IMR-90 (cell line): ENCODE measurements at regions not wholly inside any gene's neighbourhood (a gene's known extent, or its start where the extent isn't known, plus 50 kb on each side); places are given as distances from the start of the nearest gene placed in this dataset.

Experiments used
- ATAC-seq: fragments of 200-7000 bp; cut with Tn5 transposase; 2 replicates; pipeline ENCODE4 v1.9.1; 2020; ENCODE audit warnings: low read depth, mild to moderate bottlenecking, moderate library complexity
- BruUV-seq: library from RNA; stranded (reverse); fragments of 400-500 nt; replicated peaks from 2 replicates; lab custom pipeline; 2021; lab: Mats Ljungman, UMichigan
- CTCF ChIA-PET: fragments of 300-600 bp; formaldehyde crosslinking; extraction: SDS; loops from one replicate; lab custom pipeline; 2021; ENCODE audit warnings: antibody characterized with exemption; lab: Yijun Ruan, JAX
- POLR2A ChIA-PET: fragments of 300-600 bp; sonication (Branson Sonifier 250); formaldehyde crosslinking; loops from one replicate; lab custom pipeline; 2022; ENCODE audit warnings: antibody characterized with exemption; ENCODE audit not compliant: unreplicated experiment; lab: Charles Lee
- DNase-seq: peaks from one replicate; pipeline ENCODE4 v3.0.0; 2013
- H2AFZ ChIP-seq: replicated peaks from 2 replicates; pipeline ENCODE3; 2013; ENCODE audit warnings: low read length, mild to moderate bottlenecking; ENCODE audit not compliant: poor library complexity
- H2AK5ac ChIP-seq: 2 replicates; pipeline ENCODE4 v1.6.1; 2013; ENCODE audit warnings: low read depth, low read length, inconsistent platforms
- H2AK9ac ChIP-seq: replicated peaks from 2 replicates; pipeline ENCODE3; 2013; ENCODE audit warnings: mild to moderate bottlenecking, low read depth, low read length, moderate library complexity; ENCODE audit not compliant: poor library complexity
- H2BK120ac ChIP-seq: 2 replicates; pipeline ENCODE4 v1.6.1; 2013; ENCODE audit warnings: low read depth, low read length, inconsistent platforms
- H2BK15ac ChIP-seq: 3 replicates; pipeline ENCODE4 v1.6.1; 2013; ENCODE audit warnings: low read depth, low read length, inconsistent platforms
- H2BK20ac ChIP-seq: 2 replicates; pipeline ENCODE4 v1.6.1; 2013; ENCODE audit warnings: low read depth, mild to moderate bottlenecking, inconsistent platforms, low read length, moderate library complexity
- H2BK5ac ChIP-seq: 2 replicates; pipeline ENCODE4 v1.6.1; 2013; ENCODE audit warnings: mild to moderate bottlenecking, low read depth, low read length, inconsistent platforms; ENCODE audit not compliant: poor library complexity, severe bottlenecking
- H3K14ac ChIP-seq: replicated peaks from 2 replicates; pipeline ENCODE4 v1.6.1; 2013; ENCODE audit warnings: low read depth, low read length, inconsistent platforms
- H3K18ac ChIP-seq: 2 replicates; pipeline ENCODE4 v1.6.1; 2013; ENCODE audit warnings: low read depth, low read length, control low read depth
- H3K23ac ChIP-seq: 2 replicates; pipeline ENCODE4 v1.6.1; 2013; ENCODE audit warnings: low read depth, low read length, inconsistent platforms
- H3K27ac ChIP-seq: 2 replicates; pipeline ENCODE4 v1.5.1; 2013; ENCODE audit warnings: mild to moderate bottlenecking, control low read depth, low read length; ENCODE audit not compliant: insufficient read depth
- H3K27me3 ChIP-seq: 2 replicates; pipeline ENCODE4 v1.6.1; 2013; ENCODE audit warnings: low read length; ENCODE audit not compliant: control insufficient read depth, insufficient read depth
- H3K36me3 ChIP-seq: 2 replicates; pipeline ENCODE4 v1.6.1; 2013; ENCODE audit warnings: low read length, mixed read lengths; ENCODE audit not compliant: control insufficient read depth, insufficient read depth
- H3K4ac ChIP-seq: 2 replicates; pipeline ENCODE4 v1.6.1; 2013; ENCODE audit warnings: low read depth, low read length, inconsistent platforms
- H3K4me1 ChIP-seq: 2 replicates; pipeline ENCODE4 v1.6.1; 2013; ENCODE audit warnings: low read length, mixed read lengths; ENCODE audit not compliant: control insufficient read depth, insufficient read depth
- H3K4me2 ChIP-seq: 2 replicates; pipeline ENCODE4 v1.6.1; 2013; ENCODE audit warnings: low read depth, mild to moderate bottlenecking, control low read depth, low read length, moderate library complexity
- H3K4me3 ChIP-seq: 2 replicates; pipeline ENCODE4 v1.5.1; 2013; ENCODE audit warnings: low read depth, mild to moderate bottlenecking, control low read depth, low read length, moderate library complexity; ENCODE audit not compliant: insufficient read depth
- H3K56ac ChIP-seq: 2 replicates; pipeline ENCODE4 v1.6.1; 2013; ENCODE audit warnings: low read length, inconsistent platforms; ENCODE audit not compliant: insufficient read depth; ENCODE audit errors: extremely low read depth
- H3K79me1 ChIP-seq, 2 experiments: 2 replicates each; pipeline ENCODE4 v1.6.1; 2013; ENCODE audit warnings: low read length in 2 of 2, inconsistent platforms in 1 of 2, low read depth in 1 of 2
- H3K9ac ChIP-seq: 2 replicates; pipeline ENCODE4 v1.6.1; 2013; ENCODE audit warnings: low read depth, low read length, control low read depth
- H3K9me1 ChIP-seq: 2 replicates; pipeline ENCODE4 v1.6.1; 2013; ENCODE audit warnings: low read length, inconsistent platforms; ENCODE audit not compliant: insufficient read depth
- H3K9me3 ChIP-seq: 2 replicates; pipeline ENCODE4 v1.6.1; 2013; ENCODE audit warnings: low read length; ENCODE audit not compliant: control insufficient read depth, insufficient read depth
- H4K20me1 ChIP-seq: 2 replicates; pipeline ENCODE4 v1.6.1; 2013; ENCODE audit warnings: low read length, inconsistent platforms; ENCODE audit not compliant: insufficient read depth
- H4K5ac ChIP-seq: 2 replicates; pipeline ENCODE4 v1.6.1; 2013; ENCODE audit warnings: mild to moderate bottlenecking, low read depth, low read length, control low read depth
- H4K8ac ChIP-seq, 2 experiments: 2 replicates each; pipeline ENCODE4 v1.6.1; 2013; ENCODE audit warnings: low read depth in 2 of 2, low read length in 2 of 2, control low read depth in 1 of 2, inconsistent platforms in 1 of 2
- H4K91ac ChIP-seq: 2 replicates; pipeline ENCODE4 v1.6.1; 2013; ENCODE audit warnings: low read depth, low read length, inconsistent platforms; ENCODE audit not compliant: insufficient read depth
- BHLHE40 ChIP-seq: fragments of 150-350 bp; IDR thresholded peaks from 2 replicates; pipeline ENCODE4 v1.6.1; 2016; ENCODE audit warnings: mild to moderate bottlenecking, low read depth, low read length
- CEBPB ChIP-seq: IDR thresholded peaks from 2 replicates; pipeline ENCODE4 v1.6.1; 2012; ENCODE audit warnings: low read depth, low read length, improper control_type of control experiment
- FOS ChIP-seq: fragments of 150-350 bp; IDR thresholded peaks from 2 replicates; pipeline ENCODE4 v1.6.1; 2016; ENCODE audit warnings: low read depth, low read length
- MAFK ChIP-seq: IDR thresholded peaks from 2 replicates; pipeline ENCODE4 v1.6.1; 2012; ENCODE audit warnings: low read depth, low read length, improper control_type of control experiment
- MXI1 ChIP-seq: IDR thresholded peaks from 2 replicates; pipeline ENCODE4 v1.6.1; 2012; ENCODE audit warnings: low read depth, mild to moderate bottlenecking, low read length, moderate library complexity, borderline replicate concordance
- POLR2A ChIP-seq: IDR thresholded peaks from 2 replicates; pipeline ENCODE4 v1.6.1; 2012; ENCODE audit warnings: mild to moderate bottlenecking, low read depth, low read length
- RCOR1 ChIP-seq: IDR thresholded peaks from 2 replicates; pipeline ENCODE4 v1.6.1; 2012; ENCODE audit warnings: mild to moderate bottlenecking, low read length, improper control_type of control experiment; ENCODE audit not compliant: insufficient replicate concordance
- dilution Hi-C: fragments of 300-500 bp; cut with HindIII; formaldehyde crosslinking; loops from one replicate; pipeline ENCODE4 v1.14.3; 2018; ENCODE audit warnings: low sequenced_read_pairs; ENCODE audit not compliant: unreplicated experiment
- in situ Hi-C: fragments of 300-500 bp; cut with MboI; formaldehyde crosslinking; loops from 3 replicates; pipeline ENCODE4 v1.14.3; 2019; ENCODE audit warnings: low sequenced_read_pairs, inconsistent platforms, mixed read lengths
- intact Hi-C: fragments of 100-400 bp; cut with micrococcal nuclease; formaldehyde crosslinking; loops from 2 replicates; pipeline ENCODE4 v1.10.0; 2022
- TF ChIP-seq, protein P1 (sequence below): fragments of 150-350 bp; IDR thresholded peaks from 2 replicates; pipeline ENCODE4 v1.6.1; 2017; ENCODE audit warnings: mild to moderate bottlenecking, antibody characterized with exemption, low read length, low read depth

DNA sequence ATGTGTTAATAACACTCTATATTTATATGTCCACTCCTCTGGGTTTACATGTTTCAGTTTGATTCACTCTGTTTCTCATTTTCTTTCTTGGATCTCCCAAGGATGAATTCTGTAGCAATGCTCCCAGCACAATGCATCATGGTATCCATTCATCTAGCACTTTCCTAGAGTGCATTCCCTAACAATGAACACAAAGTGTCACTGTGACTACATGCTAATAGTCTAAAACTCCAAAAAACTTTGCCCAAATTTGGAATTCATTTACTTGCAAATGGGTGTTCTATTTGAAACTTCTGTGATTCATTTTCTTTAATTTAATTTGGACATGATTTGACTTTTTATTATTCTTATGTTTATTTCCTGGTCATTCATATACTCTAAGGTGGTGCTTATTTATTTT is 286.3 kb downstream of the POU4F1 start:
- Histone ChIP-seq H3K18ac (no peak overlapping the region), H3K27ac (no peak overlapping the region), H2AFZ (no peak overlapping the region), H3K4me3 (no peak overlapping the region), H2BK5ac (no peak overlapping the region), H2BK20ac (no peak overlapping the region), H3K9me3 (no peaks in the 10 kb centered on the region), H4K8ac (no peak overlapping the region), H4K20me1 (no peaks in the 10 kb centered on the region), H3K9ac (no peak overlapping the region), H2AK9ac (no peak overlapping the region), H3K14ac (no peak overlapping the region), H3K56ac (no peak overlapping the region), H3K27me3 (no peaks in the 10 kb centered on the region), H3K79me1 (no peaks in the 10 kb centered on the region), H2BK120ac (no peak overlapping the region), H2BK15ac (no peak overlapping the region), H3K23ac (no peak overlapping the region), H4K91ac (no peak overlapping the region), H2AK5ac (no peak overlapping the region), H3K36me3 (no peaks in the 10 kb centered on the region), H3K4me2 (no peak overlapping the region), H4K5ac (no peak overlapping the region), H3K4me1 (no peaks in the 10 kb centered on the region), H3K4ac (no peak overlapping the region), H3K9me1 (no peaks in the 10 kb centered on the region)
- in situ Hi-C loops (no loop called here), intact Hi-C loops (loop anchor here (5.0 kb wide), 1 partner anchor 660 kb away; no protein-coding TSS in a partner anchor), dilution Hi-C loops (no loop called here)
- BruUV-seq = no TSS peak
- POLR2A ChIA-PET = no interaction called here
- CTCF ChIA-PET = no interaction called here
- TF ChIP-seq FOS = no peak
- TF ChIP-seq CEBPB = no peak
- no peak for TF ChIP-seq MAFK
- no peak for TF ChIP-seq BHLHE40
- no peak for TF ChIP-seq MXI1
- TF ChIP-seq, protein P1, sequence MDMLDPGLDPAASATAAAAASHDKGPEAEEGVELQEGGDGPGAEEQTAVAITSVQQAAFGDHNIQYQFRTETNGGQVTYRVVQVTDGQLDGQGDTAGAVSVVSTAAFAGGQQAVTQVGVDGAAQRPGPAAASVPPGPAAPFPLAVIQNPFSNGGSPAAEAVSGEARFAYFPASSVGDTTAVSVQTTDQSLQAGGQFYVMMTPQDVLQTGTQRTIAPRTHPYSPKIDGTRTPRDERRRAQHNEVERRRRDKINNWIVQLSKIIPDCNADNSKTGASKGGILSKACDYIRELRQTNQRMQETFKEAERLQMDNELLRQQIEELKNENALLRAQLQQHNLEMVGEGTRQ = no peak
- no peak for TF ChIP-seq POLR2A
- TF ChIP-seq RCOR1 = no peak
- ATAC-seq = no peak
- DNase-seq = no peak
